UCSD-AML1 (cell line): ENCODE measurements at regions not wholly inside any gene's neighbourhood (a gene's known extent, or its start where the extent isn't known, plus 50 kb on each side); places are given as distances from the start of the nearest gene placed in this dataset.

Experiments
- DNase-seq: peaks from one replicate; lab custom pipeline; 2025; ENCODE audit not compliant: unreplicated experiment; lab: John Stamatoyannopoulos, UW

DNA sequence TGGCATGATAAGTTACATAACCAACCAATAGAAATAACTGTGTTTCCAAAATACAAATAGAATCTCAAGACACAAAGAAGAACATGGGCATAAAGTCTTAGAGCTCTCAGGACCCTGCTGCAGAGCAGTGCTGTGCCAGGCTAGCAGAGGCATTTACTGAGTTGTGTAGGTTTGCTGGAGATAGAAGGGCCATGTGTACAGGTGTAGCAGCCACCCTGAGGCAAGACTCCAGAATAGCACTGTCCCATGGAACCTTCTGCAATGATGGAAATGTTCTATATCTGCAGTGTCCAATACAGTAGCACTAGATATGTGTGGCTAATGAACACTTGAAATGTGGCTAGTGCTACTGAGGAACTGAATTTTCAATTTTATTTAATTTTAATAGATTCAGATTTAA is 267.0 kb upstream of the UMPS start:
- no peak for DNase-seq

DNA sequence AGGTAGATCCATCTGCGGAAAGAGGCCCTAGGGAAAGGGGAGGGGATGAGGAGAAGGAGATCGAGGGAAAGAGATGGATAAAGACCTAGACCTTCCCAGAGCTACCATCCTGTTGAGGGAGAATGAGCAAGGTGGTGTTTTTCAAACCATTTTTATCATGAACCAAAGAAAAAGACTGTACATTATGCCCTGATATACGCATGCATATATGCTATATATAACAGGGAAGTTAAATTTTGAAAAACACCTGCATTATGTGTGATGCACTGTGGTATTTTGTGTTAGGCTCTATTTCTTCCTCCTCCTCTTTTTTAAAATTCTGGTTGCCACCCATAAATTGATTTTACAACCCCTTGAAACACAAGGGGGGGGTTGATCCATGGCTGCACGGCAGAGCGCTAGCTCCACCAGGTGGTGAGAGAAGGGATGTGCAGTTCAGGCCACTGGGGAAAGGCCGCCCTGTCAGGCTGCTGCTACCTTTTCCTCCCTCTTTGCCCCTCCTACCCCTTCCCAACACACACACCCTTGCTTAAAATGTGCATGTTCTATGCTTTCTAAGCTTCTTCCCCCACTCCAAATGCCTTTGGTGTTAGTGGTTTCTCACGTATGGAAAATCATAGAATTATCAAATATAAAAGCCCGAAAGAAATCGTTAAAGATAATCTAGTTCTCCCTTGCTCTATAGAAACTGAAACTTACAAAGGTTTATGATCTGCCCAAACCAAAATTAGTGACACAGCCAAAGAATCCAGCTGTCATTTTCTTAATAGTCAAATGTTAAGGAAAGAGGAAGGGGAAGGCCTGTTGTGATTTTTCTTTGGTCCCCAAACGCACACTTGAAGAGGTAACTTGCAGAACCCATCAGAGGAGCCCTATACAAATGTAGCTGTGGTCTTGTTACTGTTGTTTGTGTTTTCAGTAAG is 262.0 kb upstream of the UMPS start:
- DNase-seq: peak; percentile 33

DNA sequence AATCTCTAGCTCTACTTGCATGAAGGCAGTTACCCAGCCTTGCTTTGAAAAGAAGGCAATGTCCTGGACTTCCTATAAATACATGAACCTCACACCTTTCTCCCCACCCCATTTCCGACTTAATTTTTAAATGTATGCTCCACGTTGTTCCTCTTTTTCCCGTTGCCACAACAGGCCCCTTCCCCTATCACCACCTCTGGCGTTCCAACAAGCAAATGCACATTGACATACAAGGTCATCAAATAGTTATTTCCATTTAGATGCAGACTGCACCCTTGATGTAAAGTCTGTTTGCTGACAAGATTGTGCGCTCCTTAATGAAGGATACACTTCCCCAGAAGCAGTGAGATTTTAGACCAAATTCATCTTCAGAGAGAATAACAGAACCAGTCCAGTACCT is 260.7 kb upstream of the UMPS start:
- no peak for DNase-seq

DNA sequence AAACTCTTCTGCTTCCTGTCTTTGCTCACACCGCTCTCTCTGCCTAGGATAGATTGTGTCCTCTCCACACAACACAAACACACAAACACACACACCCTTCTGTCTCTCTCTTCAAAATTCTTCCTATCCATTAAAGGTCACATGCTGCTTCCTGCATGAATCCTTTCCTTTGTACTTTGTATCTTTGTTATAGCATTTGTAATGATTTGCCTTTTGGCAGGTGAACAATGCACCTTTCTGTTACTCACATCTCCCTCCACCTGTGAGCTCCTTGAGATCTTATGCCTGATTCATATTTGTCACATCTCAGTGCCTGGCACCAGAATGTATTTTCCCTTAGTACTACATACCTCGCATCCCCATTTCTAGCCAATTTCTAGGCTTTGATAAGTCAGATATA is 251.4 kb upstream of the UMPS start:
- DNase-seq: no peak

DNA sequence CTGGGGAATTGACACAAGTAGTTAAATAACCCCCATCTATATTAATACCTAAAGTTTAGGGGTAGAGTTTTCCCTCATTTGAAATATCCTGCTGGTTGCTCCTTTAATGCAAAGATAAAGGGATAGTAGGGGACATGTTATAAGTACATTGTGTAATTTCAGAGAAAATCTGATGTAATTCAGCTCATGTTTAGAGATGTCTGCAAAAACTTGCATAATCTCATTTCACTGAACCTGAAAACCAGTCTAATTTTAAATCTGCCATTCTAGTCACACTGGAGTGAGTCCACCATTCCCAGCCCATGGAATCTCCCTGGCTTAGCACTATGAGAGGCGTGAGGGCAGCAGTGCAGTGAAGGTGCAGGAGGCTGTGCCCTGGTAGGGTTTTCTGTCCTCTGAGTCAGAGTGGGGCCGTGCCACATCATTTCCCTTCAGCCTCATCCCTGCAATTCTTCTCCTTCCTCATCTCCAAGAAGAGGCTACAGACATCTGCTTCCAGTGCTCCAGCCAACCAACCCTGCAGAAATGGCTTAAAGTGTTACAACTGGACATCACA is 246.3 kb upstream of the UMPS start:
- no peak for DNase-seq

DNA sequence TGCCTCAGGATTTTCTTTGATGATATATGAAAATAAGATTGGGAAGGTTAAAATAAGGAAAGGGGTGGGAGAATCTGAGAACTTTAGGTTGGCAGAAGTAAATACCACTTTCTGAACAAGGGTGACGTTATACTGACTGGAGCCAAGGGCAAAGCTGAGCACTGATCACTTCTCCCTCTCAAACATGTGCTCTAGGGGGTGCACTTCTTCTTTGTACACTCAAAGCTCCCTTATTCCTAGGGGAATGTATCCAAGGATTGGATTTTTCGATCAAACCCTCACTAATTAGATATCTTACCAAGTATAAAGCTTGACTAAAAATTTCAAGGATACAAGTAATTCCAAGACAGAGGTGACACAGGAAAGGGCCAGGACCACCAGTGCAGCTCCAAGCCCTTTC is 243.9 kb upstream of the UMPS start:
- no peak for DNase-seq

DNA sequence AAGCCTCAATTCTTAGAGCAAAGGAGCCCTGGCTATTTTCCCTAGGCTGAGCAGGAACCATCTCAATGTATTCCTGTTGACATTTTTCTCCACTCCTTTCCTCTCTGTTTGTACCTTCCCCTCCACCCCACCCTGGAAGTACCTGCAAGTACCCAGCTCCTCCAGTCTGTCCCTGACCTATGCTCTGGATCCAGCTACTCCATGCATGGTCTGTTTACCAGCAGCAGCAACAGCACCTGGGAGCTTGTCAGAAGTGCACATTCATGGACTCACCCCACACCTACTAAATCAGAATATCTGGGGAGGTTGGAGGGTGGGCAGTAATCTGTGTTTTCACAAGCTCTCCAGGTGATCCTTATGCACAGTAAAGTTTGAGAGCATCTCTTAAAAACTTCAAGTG is 240.7 kb upstream of the UMPS start:
- no peak for DNase-seq

DNA sequence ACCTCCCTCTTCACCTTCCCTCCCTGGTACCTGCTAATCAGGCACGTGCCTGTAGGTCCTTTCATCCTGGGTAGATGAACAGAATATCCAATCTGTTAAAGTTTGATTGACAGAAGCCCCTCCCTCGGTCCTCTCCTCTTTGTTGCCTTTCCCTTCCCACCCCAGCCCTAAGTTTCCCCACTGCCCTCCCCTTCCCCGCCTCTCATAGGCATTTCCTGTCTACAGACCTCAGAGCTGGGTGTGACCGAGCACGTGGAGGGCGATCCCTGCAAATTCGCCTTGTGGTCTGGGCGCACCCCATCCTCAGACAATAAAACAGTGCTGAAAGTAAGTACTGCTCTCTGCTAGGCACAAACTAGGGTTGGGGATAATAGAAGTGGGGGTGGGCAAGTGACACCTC is 239.2 kb upstream of the UMPS start:
- no peak for DNase-seq

DNA sequence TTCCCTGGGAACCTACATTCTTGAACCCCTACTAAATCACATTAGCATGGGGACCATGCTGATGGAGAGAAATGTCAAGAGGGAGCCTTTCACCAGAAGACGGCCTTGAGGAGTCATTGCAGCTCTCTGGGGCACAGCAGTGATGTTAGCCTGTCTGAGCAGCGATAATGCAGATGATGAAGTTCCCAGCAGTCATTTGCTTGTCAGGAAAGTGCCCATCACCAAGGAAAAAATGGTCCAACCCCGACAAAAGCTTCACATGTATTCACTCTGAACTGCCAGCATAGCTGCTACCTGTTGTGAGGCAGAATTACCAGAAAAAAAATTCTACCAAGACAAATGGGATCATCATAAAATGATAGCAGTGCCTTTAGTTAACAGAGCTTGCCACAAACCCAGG is 238.4 kb upstream of the UMPS start:
- DNase-seq: no peak

DNA sequence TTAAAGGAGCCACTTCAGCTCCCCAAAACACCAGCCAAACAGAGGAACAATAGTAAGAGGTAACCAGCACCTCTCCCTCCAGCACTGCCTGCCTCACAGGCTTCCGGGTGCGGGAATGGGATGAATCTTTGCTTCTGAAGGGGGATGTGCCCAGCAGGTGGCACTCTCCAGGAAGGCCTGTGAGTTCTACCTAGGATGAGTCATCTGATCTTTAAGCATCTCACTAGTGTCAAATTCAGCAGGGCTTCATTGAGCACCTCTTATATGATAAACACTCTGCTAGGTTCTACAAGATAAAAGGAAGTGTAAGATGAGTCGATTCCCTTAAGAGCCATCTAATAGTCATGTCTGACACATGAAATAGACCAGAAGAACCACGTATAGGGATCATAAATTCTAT is 237.4 kb upstream of the UMPS start:
- DNase-seq: peak; percentile 25

DNA sequence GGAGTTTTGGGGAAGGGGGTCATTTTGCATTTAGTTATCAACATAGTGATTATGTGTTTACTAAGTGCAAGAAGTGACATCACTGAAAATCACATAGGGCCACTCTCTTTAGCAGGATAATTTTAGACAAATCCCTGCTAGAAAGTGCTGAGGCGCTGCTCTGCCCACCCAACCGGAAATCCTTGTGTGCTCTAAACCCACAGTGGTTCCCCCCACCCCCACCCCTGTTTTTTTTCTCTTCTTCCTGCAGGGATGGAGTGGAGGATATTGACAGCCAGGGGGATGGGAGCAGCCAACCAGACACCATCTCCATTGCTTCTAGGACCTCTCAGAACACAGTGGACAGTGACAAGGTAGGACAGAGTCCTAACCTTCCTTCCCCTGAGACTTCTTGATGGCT is 234.2 kb upstream of the UMPS start:
- no peak for DNase-seq

DNA sequence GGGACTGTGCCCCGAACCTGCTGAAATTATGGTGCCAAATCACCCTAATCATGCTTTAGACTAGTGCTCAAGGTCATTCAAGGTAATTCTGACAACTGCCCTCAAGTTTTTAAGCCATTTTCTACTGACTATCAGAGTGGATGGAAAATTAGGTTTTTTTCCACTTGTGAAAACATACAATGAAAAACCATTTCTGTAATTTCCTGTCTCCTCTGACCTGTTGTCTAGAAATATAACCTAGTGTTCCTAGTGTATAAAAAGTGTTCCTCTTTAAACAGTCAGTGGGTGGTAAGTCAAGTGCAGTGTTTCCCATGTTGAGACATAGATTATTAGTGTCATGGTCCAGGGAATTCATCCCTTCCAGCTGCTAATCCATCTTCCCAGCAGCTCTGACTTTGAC is 232.8 kb upstream of the UMPS start:
- DNase-seq: no peak

DNA sequence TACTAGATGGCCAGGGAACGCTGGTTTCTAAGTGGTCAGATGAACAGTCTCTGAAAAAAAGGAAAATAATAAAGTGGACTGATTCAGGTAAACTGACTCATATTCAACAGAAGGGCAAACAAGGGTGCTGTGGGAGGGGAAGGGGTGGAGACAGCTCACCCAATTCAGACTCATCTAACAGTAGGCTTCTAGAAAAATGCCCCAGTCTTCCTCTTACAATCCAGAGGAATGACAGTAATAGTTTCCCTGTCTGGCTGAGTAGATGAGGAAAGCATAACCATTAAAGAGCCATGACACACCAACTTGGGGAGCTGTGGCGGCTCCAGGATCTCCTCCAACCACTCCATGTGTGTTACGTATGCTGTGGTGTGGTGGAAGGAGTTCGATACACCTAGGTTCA is 231.4 kb upstream of the UMPS start:
- DNase-seq: no peak

DNA sequence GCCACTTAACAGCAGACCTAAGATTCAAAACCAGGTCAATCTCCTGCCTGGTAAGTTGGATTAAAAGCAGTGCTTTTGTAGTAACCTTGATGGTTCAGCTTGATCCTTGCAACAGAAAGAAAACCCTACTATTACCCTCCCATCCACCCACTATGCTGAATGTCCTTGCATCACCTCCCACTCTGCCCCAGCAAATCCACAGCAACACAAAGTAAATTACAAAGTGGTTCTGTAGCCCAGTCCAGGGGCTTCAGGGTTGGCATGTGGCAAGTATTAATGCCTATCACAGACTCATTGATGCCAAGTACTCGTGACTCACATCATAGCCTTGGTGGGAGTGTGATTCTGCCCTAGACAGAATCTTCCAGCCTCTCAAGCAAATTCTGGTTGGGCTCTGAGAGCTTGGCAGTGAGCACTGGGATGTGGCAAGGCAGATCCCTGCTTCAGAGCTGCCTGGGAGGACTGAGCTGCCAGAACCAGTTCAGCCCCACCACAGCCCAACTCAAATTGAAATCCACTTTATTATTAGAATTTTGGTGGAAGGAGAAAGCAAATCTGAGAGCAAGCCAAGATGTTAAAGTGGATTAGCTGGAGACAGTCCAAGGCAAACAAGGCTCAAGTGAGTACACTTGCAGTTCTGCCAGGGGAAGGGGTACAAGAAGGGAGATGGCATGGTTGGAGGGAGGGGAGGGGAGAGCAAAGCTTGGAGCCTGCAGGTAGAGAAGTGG is 225.8 kb upstream of the UMPS start:
- no peak for DNase-seq

DNA sequence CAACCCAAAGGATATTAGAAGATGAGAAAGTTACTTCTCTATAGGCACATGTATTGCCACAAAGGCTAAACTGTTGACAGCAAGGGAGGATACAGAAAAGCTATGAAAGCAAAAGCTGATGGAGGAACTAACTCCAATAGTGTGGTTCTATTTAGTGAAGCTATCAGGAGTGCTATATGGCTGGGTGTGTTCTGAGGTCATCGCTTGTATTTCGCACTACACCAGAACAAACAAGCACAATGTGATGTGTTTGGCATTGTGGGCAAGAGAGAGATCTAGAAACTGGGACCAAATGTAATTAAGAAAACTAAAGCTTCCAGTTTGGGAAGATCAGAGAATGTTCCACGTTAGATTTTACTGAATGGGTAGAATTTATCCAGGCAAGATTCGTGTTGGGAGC is 220.4 kb upstream of the UMPS start:
- no peak for DNase-seq

DNA sequence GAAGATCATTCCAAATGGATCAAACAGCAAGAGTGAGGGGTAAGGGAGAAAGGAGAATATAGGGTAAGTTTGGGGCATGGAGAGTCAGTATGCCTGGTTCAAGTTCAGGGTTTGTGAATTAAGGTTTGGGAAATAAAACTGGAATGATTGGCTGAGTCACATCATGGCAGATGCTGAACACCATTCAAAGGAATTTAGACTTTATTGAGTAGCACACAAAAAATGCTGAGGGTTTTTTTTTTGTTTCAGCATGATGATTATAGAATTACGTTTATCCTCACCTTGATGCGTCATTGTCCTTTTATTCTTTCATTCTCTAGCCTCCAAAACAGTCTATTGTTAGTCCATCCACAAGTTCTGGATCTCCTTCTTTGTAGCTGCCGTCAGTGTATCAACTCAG is 220.0 kb upstream of the UMPS start:
- DNase-seq: no peak

DNA sequence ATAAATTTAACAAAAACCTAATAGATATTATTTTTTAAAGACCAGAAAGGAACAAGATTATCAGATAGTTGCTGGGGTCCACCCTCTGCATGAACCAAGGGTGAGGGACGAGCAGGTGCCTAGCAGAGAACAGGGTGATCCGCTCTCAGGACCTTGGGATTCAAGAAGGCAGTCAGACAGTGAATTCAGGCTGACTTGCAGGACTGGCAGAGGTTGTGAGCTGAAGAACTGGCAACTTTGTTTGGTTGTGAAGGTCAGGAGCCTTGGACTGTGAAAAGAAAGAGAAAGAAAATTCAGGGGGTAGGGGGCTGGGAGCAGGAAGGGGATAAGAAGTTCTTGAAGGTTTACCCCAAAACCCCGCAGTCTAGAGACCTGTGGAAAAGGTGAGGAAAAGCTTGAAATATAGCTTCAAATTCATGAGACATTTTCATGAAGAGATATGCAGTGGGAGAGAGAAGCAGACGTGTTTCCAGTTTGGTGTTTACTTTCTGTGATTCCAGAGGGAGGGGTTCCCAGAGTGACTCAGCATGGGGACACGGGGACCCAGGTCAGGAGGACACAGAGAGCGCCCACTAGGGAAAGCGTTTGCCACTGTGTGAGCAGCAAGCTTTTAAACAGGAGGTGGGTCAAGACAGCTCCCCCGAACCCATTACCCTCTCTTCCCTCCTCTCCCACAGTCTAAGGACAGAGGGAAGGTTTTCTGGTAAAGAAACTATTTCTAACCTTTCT is 217.2 kb upstream of the UMPS start:
- no peak for DNase-seq

DNA sequence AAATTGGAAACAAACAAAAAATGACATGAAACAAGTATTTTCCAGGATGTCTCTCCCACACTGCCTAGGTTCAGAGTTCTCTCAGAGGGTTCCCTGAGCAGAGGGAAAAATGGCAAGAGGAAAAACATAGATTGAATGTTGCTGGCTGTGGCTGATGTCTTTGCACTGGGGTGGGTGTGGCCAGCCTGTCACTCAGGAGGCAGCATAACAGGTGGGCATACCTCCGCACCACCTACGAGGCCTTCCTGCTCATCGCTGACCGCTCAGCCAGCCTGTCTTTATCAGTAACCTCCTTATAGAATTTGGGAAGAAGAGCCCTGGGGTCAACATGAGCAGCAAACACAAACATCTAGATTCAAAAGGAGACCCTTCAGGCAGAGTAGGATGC is 216.6 kb upstream of the UMPS start:
- no peak for DNase-seq

DNA sequence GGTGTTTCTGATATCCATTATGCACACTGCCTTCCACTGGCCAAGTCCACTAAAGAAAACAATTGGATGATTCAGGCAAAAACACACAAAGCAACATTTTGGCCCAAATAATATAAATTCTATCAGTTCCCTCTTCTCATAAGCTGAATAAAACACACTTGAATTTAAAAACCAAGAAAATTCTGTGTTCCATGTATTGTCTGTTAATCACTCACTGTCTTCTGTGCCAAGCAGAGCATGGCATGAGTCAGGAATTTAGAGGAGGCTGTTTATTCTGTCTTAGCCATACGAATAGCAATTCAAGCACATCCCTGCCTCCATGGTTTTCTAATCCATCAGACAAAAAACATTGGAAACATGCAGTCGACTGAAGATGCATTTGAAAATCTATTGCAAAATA is 215.6 kb upstream of the UMPS start:
- no peak for DNase-seq

DNA sequence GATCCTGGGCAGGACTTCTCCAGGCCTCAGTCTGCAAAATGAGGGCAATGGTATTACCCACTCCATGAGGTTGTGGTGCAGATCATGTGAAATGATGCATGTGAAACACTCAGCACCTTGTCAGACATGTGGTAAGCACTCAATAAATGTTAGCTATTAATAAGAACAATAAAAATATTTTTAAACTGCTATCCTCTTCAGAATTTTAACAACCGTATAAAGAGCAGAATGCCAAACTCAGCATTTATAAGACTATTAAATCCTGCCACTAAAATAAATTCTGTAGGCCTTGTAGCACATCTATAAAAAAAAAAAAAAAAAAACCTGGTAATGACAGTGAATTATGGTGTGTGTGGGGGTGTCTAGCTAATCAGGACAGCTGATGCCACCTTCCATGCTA is 213.9 kb upstream of the UMPS start:
- DNase-seq: no peak

DNA sequence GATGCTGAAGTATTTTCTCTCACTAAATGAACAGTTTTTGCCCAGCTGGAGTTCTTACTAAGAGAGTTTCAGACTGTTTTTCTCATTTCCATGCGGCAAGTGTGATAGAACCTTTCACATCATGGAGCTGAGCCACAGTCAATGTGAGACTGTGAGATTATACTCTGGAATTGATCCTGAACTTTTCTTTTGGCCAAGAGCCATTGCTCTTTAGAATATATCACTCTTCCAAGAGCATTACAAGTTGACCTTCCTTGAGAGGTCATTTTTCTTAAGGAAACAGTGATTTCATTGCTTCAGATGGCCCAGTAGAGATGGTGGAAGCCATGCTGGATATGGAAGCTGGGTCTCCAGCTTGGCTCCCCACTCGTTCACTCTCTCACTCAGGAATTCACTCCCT is 212.9 kb upstream of the UMPS start:
- no peak for DNase-seq

DNA sequence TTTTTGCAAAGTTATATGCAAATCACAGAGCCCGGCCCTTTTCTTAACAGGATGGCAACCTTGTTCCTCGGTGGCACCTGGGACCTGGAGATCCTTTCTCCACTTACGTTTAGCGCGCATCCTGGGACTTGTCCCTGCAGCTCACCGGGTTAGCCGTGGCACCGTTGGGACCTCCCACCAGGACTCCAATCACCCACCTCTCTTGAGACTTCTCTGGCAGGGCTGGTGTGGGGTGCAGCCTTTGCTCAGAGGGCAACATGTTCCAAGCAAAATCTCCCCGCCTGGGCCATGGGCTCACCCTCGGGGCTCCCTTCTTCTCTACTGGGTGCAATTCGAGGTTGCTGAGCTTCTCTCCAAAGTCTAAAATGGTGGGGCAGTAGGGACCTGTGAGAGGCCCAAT is 211.9 kb upstream of the UMPS start:
- no peak for DNase-seq
